BJ (cell line): ENCODE measurements at regions not wholly inside any gene's neighbourhood (a gene's known extent, or its start where the extent isn't known, plus 50 kb on each side); places are given as distances from the start of the nearest gene placed in this dataset.
"Not testable (repeated sequence)": the region's sequence is repeated elsewhere in the genome, so short reads cannot be mapped to it uniquely, and the experiment has no call there.

Experiments used
- CTCF ChIA-PET: fragments of 350-600 bp; formaldehyde crosslinking; extraction: SDS; loops from one replicate; lab custom pipeline; 2021; ENCODE audit warnings: antibody characterized with exemption, inconsistent platforms; lab: Yijun Ruan, JAX
- POLR2A ChIA-PET: fragments of 300-600 bp; sonication (Branson Sonifier 250); formaldehyde crosslinking; extraction: SDS; loops from one replicate; lab custom pipeline; 2021; ENCODE audit warnings: antibody characterized with exemption; lab: Charles Lee
- DNase-seq: peaks from one replicate; pipeline ENCODE4 v3.0.0-alpha.2; 2011; ENCODE audit warnings: low read depth
- H3K27me3 ChIP-seq: 2 replicates; pipeline ENCODE4 v1.6.0; 2011; ENCODE audit warnings: low read length; ENCODE audit not compliant: control insufficient read depth, insufficient read depth
- H3K36me3 ChIP-seq: 2 replicates; pipeline ENCODE4 v1.5.1; 2011; ENCODE audit warnings: low read length; ENCODE audit not compliant: control insufficient read depth, insufficient read depth
- H3K4me3 ChIP-seq: 2 replicates; pipeline ENCODE4 v1.5.1; 2011; ENCODE audit warnings: low read depth, mild to moderate bottlenecking, control low read depth, low read length
- CTCF ChIP-seq: IDR thresholded peaks from 2 replicates; pipeline ENCODE4 v1.5.1; 2011; ENCODE audit warnings: low read depth, mild to moderate bottlenecking, control low read depth, inconsistent platforms, low read length, moderate library complexity; ENCODE audit not compliant: insufficient read depth

DNA sequence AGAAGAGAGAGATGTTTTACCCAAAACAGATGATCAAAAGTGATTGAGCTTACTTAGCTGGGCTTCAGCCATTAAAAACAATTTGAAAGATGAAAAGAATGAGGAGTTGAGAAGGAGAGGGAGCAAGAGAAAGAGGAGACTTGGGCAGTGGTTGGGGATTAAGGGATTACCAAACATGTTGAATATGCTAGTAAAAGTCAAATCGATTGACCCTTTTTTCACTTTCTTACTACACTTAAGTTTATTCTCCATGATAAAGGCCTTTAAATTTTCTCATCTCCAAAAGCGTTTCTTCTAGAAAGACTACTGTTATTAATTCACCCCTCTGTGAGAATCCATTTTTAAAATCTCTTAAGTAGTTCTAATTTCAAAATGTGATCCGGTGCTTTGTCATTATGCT is 1254.0 kb upstream of the PHF14 start:
- no peak for DNase-seq
- Histone ChIP-seq H3K4me3 (no peak overlapping the region), H3K27me3 (no peaks in the 10 kb centered on the region), H3K36me3 (no peaks in the 10 kb centered on the region)
- TF ChIP-seq CTCF, result no peak
- POLR2A ChIA-PET, result no interaction called here
- CTCF ChIA-PET, result no interaction called here

DNA sequence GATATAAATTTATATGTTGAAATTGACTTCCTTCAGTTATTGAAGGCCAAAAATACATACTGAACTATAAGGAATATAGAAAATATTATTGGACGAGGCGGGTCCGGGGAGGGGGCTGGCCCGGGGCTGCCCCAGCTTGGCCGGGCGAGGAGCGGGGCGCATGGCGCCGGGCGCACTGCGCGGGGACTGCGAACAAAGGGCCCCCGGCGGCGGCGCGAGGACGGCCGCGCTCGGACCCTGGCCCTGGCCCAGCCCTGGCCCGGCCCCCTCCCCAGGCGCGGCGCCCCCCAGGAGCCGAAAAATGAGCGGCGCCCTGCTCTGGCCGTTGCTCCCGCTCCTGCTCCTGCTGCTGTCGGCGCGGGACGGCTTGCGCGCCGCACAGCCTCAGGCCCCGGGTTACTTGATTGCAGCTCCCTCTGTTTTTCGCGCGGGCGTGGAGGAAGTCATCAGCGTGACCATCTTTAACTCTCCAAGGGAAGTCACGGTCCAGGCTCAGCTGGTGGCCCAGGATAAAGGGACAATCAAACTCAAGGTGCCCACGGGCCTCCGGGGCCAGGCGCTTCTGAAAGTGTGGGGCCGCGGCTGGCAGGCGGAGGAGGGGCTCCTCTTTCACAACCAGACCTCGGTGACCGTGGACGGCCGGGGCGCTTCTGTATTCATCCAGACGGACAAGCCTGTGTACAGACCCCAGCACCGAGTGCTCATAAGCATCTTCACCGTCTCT is 1247.6 kb upstream of the PHF14 start:
- POLR2A ChIA-PET, H3K27me3 ChIP-seq, H3K36me3 ChIP-seq, H3K4me3 ChIP-seq, DNase-seq, CTCF ChIA-PET: not testable (repeated sequence)

DNA sequence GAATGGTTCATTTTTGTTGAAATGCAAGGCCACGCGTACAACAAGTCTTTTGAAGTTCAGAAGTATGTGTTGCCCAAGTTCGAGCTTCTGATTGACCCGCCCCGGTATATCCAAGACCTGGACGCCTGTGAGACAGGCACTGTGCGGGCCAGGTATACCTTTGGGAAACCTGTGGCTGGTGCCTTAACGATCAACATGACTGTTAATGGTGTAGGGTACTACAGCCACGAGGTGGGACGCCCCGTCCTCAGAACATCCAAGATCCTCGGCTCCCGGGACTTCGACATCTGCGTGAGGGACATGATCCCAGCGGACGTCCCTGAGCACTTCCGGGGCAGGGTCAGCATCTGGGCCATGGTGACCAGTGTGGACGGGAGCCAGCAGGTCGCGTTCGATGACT is 1246.9 kb upstream of the PHF14 start:
- DNase-seq, H3K27me3 ChIP-seq, H3K4me3 ChIP-seq, H3K36me3 ChIP-seq, CTCF ChIA-PET, POLR2A ChIA-PET: not testable (repeated sequence)

- DNase-seq, CTCF ChIA-PET, H3K27me3 ChIP-seq, H3K4me3 ChIP-seq, POLR2A ChIA-PET, H3K36me3 ChIP-seq: not testable (repeated sequence)
Observed at GRCh38 chr7:9727467-9727869, 1246.2 kb upstream of the PHF14 start.

DNA sequence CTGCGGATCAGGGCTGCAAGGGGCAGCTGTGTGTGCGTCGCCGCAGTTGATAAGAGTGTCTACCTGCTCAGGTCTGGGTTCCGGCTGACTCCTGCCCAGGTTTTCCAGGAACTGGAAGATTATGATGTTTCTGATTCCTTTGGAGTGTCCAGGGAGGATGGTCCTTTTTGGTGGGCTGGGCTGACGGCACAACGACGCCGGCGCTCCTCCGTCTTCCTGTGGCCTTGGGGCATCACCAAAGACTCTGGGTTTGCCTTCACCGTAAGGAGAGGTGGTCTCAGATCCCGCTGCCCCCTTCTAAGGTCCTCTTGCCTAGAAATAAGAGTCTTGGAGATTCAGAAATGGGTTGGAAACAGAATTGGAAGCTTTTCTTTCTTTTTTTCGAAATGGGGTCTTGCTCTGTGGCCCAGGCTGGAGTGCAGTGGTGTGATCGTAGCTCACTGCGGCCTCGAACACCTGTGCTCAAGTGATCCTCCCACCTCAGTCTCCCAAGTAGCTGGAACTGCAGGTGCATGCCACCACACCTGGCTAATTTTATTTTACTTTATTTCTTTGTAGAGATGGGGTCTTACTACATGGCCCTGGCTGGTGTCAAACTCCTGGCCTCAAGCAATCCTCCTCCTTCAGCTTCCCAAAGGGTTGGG is 1245.5 kb upstream of the PHF14 start:
- H3K36me3 ChIP-seq, CTCF ChIA-PET, H3K4me3 ChIP-seq, POLR2A ChIA-PET, DNase-seq, H3K27me3 ChIP-seq: not testable (repeated sequence)

DNA sequence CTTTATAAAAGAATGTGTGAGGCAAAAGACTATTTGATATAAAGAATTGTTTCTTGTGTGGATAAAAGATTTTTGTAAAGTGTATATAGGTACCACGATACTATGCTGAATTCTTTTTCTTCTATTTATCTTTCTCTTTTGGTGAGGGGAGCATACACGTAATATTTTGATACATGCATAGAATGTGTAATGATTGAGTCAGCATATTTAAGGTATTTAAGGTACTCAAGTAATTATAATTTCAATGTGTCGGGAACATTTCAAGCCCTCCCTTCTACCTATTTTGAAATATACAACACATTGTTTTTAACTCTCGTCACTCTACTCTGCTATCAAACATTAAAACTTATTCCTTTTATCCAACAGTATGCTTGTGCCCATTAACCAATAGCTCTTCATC is 1221.6 kb upstream of the PHF14 start:
- no peak for DNase-seq
- CTCF ChIA-PET, result no interaction called here
- Histone ChIP-seq H3K36me3 (no peaks in the 10 kb centered on the region), H3K27me3 (no peaks in the 10 kb centered on the region), H3K4me3 (no peak overlapping the region)
- POLR2A ChIA-PET, result no interaction called here
- TF ChIP-seq CTCF, result no peak

DNA sequence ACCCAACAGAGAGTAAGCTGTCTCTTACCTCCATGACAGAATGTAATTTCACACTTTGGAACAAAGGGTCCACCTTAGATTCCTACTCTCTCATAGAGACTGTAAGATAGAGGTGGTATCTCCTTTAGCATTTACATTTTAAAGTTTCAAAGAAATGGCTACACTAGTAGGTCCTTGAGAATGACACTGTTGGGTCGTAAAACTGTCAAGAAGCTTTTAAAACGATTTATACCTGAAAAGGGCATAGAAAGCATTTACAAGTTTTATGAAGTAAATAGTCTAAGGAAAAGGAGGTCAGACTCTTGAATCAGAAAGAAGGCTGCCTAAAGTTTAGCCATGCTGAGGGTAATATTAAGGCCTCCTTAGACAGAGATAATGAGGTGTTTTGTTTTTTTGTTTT is 1212.4 kb upstream of the PHF14 start:
- POLR2A ChIA-PET, result no interaction called here
- no peak overlapping the region for H3K4me3 ChIP-seq
- no peaks in the 10 kb centered on the region for H3K27me3 ChIP-seq
- TF ChIP-seq CTCF, result no peak
- CTCF ChIA-PET, result no interaction called here
- H3K36me3 ChIP-seq, result no peaks in the 10 kb centered on the region
- DNase-seq, result no peak
